ENCODE measurements at regions not wholly inside any gene's neighbourhood (a gene's known extent, or its start where the extent isn't known, plus 50 kb on each side); places are given as distances from the start of the nearest gene placed in this dataset.

DNA sequence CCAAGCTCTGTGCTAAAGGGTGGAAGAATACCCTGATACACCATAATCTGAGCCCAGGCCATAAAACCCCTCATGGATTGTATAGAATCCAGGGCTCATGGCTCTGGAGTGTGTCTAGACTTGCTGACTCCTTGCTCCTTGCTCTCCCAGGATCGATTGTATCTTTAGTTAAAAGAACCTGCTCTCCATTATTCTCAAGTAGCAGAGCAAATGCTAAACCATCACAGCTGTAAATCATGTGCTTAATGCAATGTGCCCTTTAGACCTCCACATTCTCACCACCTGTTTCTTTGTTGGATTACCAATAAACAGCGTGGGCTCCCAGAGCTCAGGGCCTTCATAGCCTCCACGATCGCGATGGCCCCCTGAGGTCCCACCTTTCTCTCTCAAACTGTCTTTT, 411.6 kb upstream of the FBXO33 start:
- H3K4me3 ChIP-seq, result no peak overlapping the region
- H3K9me3 ChIP-seq, result no peaks in the 10 kb centered on the region
- no peaks in the 10 kb centered on the region for H3K36me3 ChIP-seq
- H3K27me3 ChIP-seq, result no peaks in the 10 kb centered on the region
- H3K27ac ChIP-seq, result no peak overlapping the region
- TF ChIP-seq CTCF (IDR thresholded peaks at IDR 0.05) (no peak), POLR2A (IDR thresholded peaks at IDR 0.05) (no peak)
- DNase-seq, result no peak
- no peaks in the 10 kb centered on the region for H3K4me1 ChIP-seq
- intact Hi-C loops (cut with DNase I), result no loop called here
- no peak for ATAC-seq
- WGBS, 4 donors, result 84 to 87% (median 85%) methylated on average over 5 of the region's 5 CpGs

- TF ChIP-seq CTCF (IDR thresholded peaks at IDR 0.05) (no peak), POLR2A (IDR thresholded peaks at IDR 0.05) (no peak)
- intact Hi-C loops (cut with DNase I), result no loop called here
- no peaks in the 10 kb centered on the region for H3K27me3 ChIP-seq
- no peak for ATAC-seq
- DNase-seq, result no peak
- no peak overlapping the region for H3K27ac ChIP-seq
- no peaks in the 10 kb centered on the region for H3K9me3 ChIP-seq
- H3K4me1 ChIP-seq, result no peaks in the 10 kb centered on the region
- H3K36me3 ChIP-seq, result no peaks in the 10 kb centered on the region
- no peak overlapping the region for H3K4me3 ChIP-seq
Observed at GRCh38 chr14:39841088-39841487, 408.9 kb upstream of the FBXO33 start.

DNA sequence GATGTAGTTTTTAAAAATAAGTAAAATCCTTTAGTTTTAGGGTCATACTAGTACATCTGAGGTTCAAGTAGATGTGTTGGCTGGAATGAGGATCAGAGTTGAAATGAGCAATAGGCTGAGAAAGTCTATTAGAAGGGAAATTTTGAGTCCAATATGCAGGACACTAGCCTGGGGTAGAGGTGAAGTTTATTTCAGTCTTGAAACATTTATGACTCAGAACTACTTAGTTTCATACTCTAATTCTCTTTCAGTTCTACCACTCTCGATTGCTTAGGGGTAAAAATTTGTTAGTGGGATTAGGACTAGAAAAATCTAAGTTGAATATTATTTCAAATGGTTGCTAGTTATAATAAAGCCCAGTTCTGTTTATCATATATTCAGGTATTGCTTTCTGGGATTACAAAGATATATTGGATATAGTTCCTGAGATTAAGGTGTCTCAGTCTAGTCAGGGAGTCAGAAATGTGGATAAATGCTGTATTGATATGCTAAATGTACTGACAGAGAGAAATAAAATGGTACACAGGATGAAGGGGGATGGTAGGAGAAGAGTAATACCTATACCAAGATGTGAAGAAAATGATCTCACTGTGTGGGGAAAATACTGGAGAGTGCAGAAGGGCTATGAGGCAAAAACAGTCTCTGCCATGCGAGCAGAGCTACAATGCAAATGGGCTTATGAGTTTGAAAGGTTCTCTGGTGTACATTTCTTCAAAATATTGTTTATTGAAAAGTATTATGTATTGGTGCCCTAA, 395.8 kb upstream of the FBXO33 start:
- ATAC-seq, result no peak
- H3K27me3 ChIP-seq, result no peaks in the 10 kb centered on the region
- no peaks in the 10 kb centered on the region for H3K36me3 ChIP-seq
- no peak overlapping the region for H3K27ac ChIP-seq
- H3K9me3 ChIP-seq, result no peaks in the 10 kb centered on the region
- H3K4me3 ChIP-seq, result no peak overlapping the region
- intact Hi-C loops (cut with DNase I), result no loop called here
- no peak for DNase-seq
- TF ChIP-seq CTCF (IDR thresholded peaks at IDR 0.05) (no peak), POLR2A (IDR thresholded peaks at IDR 0.05) (no peak)
- 69 to 82% (median 74%) methylated on average over 2 of the region's 2 CpGs for WGBS, 4 donors
- no peaks in the 10 kb centered on the region for H3K4me1 ChIP-seq

- no peaks in the 10 kb centered on the region for H3K27me3 ChIP-seq
- TF ChIP-seq POLR2A (IDR thresholded peaks at IDR 0.05) (no peak), CTCF (IDR thresholded peaks at IDR 0.05) (no peak)
- intact Hi-C loops (cut with DNase I), result no loop called here
- H3K4me1 ChIP-seq, result no peaks in the 10 kb centered on the region
- DNase-seq, result no peak
- no peak overlapping the region for H3K27ac ChIP-seq
- H3K4me3 ChIP-seq, result no peak overlapping the region
- H3K9me3 ChIP-seq, result no peaks in the 10 kb centered on the region
- no peak for ATAC-seq
- 60 to 76% (median 64%) methylated on average over 3 of the region's 3 CpGs for WGBS, 4 donors
- H3K36me3 ChIP-seq, result no peaks in the 10 kb centered on the region
Observed at GRCh38 chr14:39812532-39813320, 380.5 kb upstream of the FBXO33 start.
